Right lobe of liver (tissue), 4 donors: ENCODE measurements at regions not wholly inside any gene's neighbourhood (a gene's known extent, or its start where the extent isn't known, plus 50 kb on each side); places are given as distances from the start of the nearest gene placed in this dataset.

Source experiments
- CTCF ChIP-seq, 4 donors: fragments of 200-600 bp in 3 of 4; fragments of 450-650 bp in 1 of 4; IDR thresholded peaks; one replicate each; pipeline versions ENCODE4 v1.5.1 to v1.8.0; 2016 to 2022; ENCODE audit warnings: antibody characterized with exemption in 4 of 4, mild to moderate bottlenecking in 2 of 4
- POLR2A ChIP-seq: fragments of 450-650 bp; IDR thresholded peaks from one replicate; pipeline ENCODE4 v1.6.1; 2017; ENCODE audit warnings: antibody characterized with exemption, mild to moderate bottlenecking
- donor health status: DM: no; HTN: no; CAD: no.
- donor health status: DM: no; HTN: no; CAD: no.
- donor health status: DM: no; HTN: yes; CAD: no.

- TF ChIP-seq CTCF (IDR thresholded peaks at IDR 0.05) (no peak), POLR2A (no peak)
Measured at GRCh38 chrX:39927380-39927779, 170.4 kb downstream of the BCOR start.
